OCI-LY3 (cell line): ENCODE measurements at regions not wholly inside any gene's neighbourhood (a gene's known extent, or its start where the extent isn't known, plus 50 kb on each side); places are given as distances from the start of the nearest gene placed in this dataset.

Experiments used
- H2AFZ ChIP-seq: fragments of 200-600, 300-600 bp; shearing (Covaris generic); 2 replicates; pipeline ENCODE4 v1.6.0; 2014; ENCODE audit warnings: antibody characterized with exemption, low read depth, low read length
- H3K27ac ChIP-seq: fragments of 200-600, 300-600 bp; sonication (generic); 2 replicates; pipeline ENCODE4 v1.5.1; 2014; ENCODE audit warnings: mild to moderate bottlenecking, low read length, moderate library complexity, mixed read lengths
- H3K27me3 ChIP-seq: fragments of 200-600, 300-600 bp; sonication (generic); 2 replicates; pipeline ENCODE4 v1.6.1; 2014; ENCODE audit warnings: low read depth, low read length, mixed read lengths
- H3K36me3 ChIP-seq: fragments of 200-600, 300-600 bp; sonication (generic); replicated peaks from 2 replicates; pipeline ENCODE3; 2014; ENCODE audit warnings: low read depth, low read length, mixed read lengths
- H3K4me1 ChIP-seq: fragments of 300-600, 200-600 bp; sonication (generic); 2 replicates; pipeline ENCODE4 v1.6.1; 2014; ENCODE audit warnings: low read length, mixed read lengths
- H3K4me2 ChIP-seq: fragments of 200-600, 300-600 bp; sonication (generic); 2 replicates; pipeline ENCODE4 v1.6.1; 2014; ENCODE audit warnings: low read length, mixed read lengths
- H3K4me3 ChIP-seq: fragments of 300-600, 200-600 bp; sonication (generic); 2 replicates; pipeline ENCODE4 v1.5.1; 2014; ENCODE audit warnings: antibody characterized with exemption, mild to moderate bottlenecking, low read length, moderate library complexity
- H3K79me2 ChIP-seq: fragments of 300-600, 200-600 bp; shearing (Covaris generic); 2 replicates; pipeline ENCODE4 v1.6.1; 2014; ENCODE audit warnings: mild to moderate bottlenecking, low read length, mixed read lengths
- H3K9ac ChIP-seq: fragments of 300-600, 200-600 bp; shearing (Covaris generic); 2 replicates; pipeline ENCODE4 v1.6.0; 2014; ENCODE audit warnings: mild to moderate bottlenecking, low read length, moderate library complexity
- H3K9me3 ChIP-seq: fragments of 200-600, 300-600 bp; shearing (Covaris generic); 2 replicates; pipeline ENCODE4 v1.6.1; 2014; ENCODE audit warnings: low read length, mixed read lengths; ENCODE audit not compliant: insufficient read depth
- H4K20me1 ChIP-seq: fragments of 200-600, 300-600 bp; sonication (generic); 2 replicates; pipeline ENCODE4 v1.6.1; 2016; ENCODE audit warnings: low read length, mixed read lengths; ENCODE audit not compliant: insufficient read depth
- CTCF ChIP-seq: fragments of 200-600, 300-600 bp; sonication (generic); IDR thresholded peaks from 2 replicates; pipeline ENCODE4 v1.5.1; 2014; ENCODE audit warnings: antibody characterized with exemption, low read length, low read depth
- EZH2phosphoT487 ChIP-seq: fragments of 200-600 bp; shearing (Covaris generic); IDR thresholded peaks from 2 replicates; pipeline ENCODE4 v1.6.1; 2018; ENCODE audit warnings: antibody characterized with exemption, mixed run types, low read depth

DNA sequence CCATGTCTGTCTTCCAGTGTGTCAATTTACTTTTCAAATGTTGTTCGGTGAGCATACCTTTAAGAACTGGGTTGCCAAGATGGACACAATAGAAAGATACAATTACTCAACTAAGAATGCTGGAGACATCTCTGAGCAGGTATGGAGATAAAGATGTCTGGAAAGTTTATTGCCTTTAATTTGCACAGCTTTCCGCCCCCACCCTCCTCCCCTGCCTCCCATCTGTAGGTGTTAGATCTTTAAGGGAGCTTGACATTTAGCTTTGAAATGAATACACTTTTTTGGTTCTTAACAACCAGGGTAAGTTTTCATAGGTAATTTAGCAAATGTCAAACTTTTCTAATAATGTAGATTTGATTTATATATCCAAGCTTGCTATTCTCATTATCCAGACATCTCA is 104.4 kb downstream of the BTBD3 start:
- TF ChIP-seq EZH2phosphoT487: no peak
- no peak for TF ChIP-seq CTCF
- no peak overlapping the region for H3K4me3 ChIP-seq
- H3K79me2 ChIP-seq: no peaks in the 10 kb centered on the region
- H3K4me1 ChIP-seq: 0 out of 2 replicates have a peak, but pooled peaks cover 2% of the 10 kb centered on the region
- no peak overlapping the region for H3K4me2 ChIP-seq
- H2AFZ ChIP-seq: no peak overlapping the region
- H3K27ac ChIP-seq: no peak overlapping the region
- no peaks in the 10 kb centered on the region for H3K27me3 ChIP-seq
- no peaks in the 10 kb centered on the region for H3K9me3 ChIP-seq
- no peaks in the 10 kb centered on the region for H3K36me3 ChIP-seq
- no peak overlapping the region for H3K9ac ChIP-seq
- H4K20me1 ChIP-seq: no peaks in the 10 kb centered on the region

DNA sequence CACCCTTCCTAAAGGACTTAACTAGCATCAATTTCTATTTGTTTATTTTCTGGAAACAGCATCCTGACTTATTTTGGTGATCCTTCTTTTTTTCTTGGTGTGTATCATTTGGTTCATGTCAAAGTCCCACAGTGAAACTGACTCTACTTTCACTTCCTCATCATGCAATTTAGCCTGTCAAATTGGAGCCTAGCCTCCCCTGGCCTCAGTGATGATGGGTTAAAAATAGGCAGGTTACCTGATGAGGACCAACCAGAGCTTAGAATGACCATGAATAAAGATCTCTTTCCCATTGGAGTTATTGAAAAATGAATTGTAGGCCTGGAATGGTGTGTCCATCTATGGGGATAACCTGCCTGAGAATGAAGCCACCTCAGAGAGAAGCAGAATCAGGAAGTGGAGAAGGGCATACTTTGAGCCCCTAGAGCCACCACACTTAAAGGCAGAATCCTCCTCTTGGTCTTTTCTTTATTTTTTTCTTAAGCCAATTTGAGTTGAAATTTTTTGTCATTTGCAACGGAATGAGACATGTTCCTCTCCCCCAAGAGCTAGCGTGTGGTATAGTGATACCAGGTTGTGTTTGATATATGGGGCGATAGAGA is 105.6 kb downstream of the BTBD3 start:
- Histone ChIP-seq H3K27me3 (no peaks in the 10 kb centered on the region), H3K9me3 (no peaks in the 10 kb centered on the region), H3K27ac (no peak overlapping the region), H3K36me3 (no peaks in the 10 kb centered on the region), H3K4me3 (no peak overlapping the region), H3K9ac (no peak overlapping the region), H3K79me2 (no peaks in the 10 kb centered on the region), H4K20me1 (no peaks in the 10 kb centered on the region), H3K4me2 (no peak overlapping the region), H2AFZ (no peak overlapping the region), H3K4me1 (0 out of 2 replicates have a peak, but pooled peaks cover 2% of the 10 kb centered on the region)
- no peak for TF ChIP-seq EZH2phosphoT487
- no peak for TF ChIP-seq CTCF

DNA sequence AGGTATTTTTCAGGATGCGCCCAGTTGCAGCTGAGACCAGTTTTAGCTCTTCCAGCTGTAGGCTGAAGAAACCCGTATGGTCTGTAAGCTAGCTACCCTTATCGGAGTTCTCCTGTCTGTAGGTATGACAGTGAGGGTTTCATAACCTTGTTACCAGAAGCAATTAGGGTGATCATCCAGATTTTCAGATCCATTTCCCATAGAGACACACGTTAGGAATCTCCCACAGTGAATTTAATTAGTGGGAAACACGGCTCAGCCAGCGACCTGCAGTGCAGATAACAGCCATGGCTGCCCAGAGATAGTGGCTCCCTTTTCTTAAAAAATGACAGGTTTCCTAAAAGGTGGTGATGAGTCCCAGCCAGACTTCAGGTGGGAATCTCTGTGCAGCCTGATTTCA is 111.1 kb downstream of the BTBD3 start:
- TF ChIP-seq EZH2phosphoT487: no peak
- Histone ChIP-seq H3K4me3 (no peak overlapping the region), H3K27ac (no peak overlapping the region), H3K9me3 (no peaks in the 10 kb centered on the region), H3K9ac (no peak overlapping the region), H4K20me1 (no peaks in the 10 kb centered on the region), H3K79me2 (no peaks in the 10 kb centered on the region), H3K27me3 (no peaks in the 10 kb centered on the region), H2AFZ (no peak overlapping the region), H3K4me2 (no peak overlapping the region), H3K36me3 (no peaks in the 10 kb centered on the region), H3K4me1 (no peaks in the 10 kb centered on the region)

DNA sequence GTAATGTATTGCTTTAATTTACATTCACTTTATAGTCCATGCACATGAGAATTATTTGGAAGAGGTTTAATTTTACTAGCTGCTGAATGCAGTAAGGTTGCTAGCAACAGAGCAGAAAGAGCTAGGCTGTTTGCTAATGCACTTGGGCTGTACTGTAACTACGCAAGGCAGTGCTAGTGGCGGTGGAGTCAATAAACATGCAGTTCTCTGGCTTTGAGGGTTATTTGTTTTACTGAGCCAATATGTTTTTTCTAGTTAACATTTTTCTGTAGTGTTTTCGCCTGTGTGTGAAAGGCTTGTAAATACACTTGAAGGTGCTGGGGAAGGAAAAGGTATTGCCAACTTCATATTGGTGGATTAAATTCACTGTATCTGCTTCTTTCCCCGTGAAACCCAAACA is 112.8 kb downstream of the BTBD3 start:
- no peaks in the 10 kb centered on the region for H4K20me1 ChIP-seq
- H3K9ac ChIP-seq: no peak overlapping the region
- no peak overlapping the region for H3K4me3 ChIP-seq
- no peak overlapping the region for H3K4me2 ChIP-seq
- no peak overlapping the region for H2AFZ ChIP-seq
- H3K27me3 ChIP-seq: no peaks in the 10 kb centered on the region
- no peak overlapping the region for H3K27ac ChIP-seq
- H3K9me3 ChIP-seq: no peaks in the 10 kb centered on the region
- no peaks in the 10 kb centered on the region for H3K36me3 ChIP-seq
- no peaks in the 10 kb centered on the region for H3K4me1 ChIP-seq
- TF ChIP-seq EZH2phosphoT487: no peak
- TF ChIP-seq CTCF: no peak
- H3K79me2 ChIP-seq: no peaks in the 10 kb centered on the region
